ENCODE measurements at regions not wholly inside any gene's neighbourhood (a gene's known extent, or its start where the extent isn't known, plus 50 kb on each side); places are given as distances from the start of the nearest gene placed in this dataset.

- no peak for TF ChIP-seq CTCF (conservative IDR thresholded peaks at IDR 0.05; ENCODE audit: low read depth, low read length)
- TF ChIP-seq EZH2 (IDR thresholded peaks at IDR 0.05; ENCODE audit: low read length, unreplicated experiment), result no peak
Measured at GRCh38 chr9:129465834-129466535, 154.9 kb downstream of the C9orf50 start.

All from PC-3 (cell line).